ENCODE measurements at regions not wholly inside any gene's neighbourhood (a gene's known extent, or its start where the extent isn't known, plus 50 kb on each side); places are given as distances from the start of the nearest gene placed in this dataset.
A peak's percentile ranks its signal among the peaks of the same experiment; 100 is the strongest.

- DNase-seq (ENCODE audit: low spot score) = no peak
- Mint-ChIP-seq H3K27ac (peak overlapping the region; percentile 50; the same call in 1 of the 2 replicates), H3K9me3 (no peaks in the 10 kb centered on the region), H3K4me3 (no peak overlapping the region), H3K27me3 (ENCODE audit: insufficient read depth, low read depth, poor library complexity) (no peaks in the 10 kb centered on the region), H3K4me1 (peaks cover 28% of the 10 kb centered on the region), H3K36me3 (ENCODE audit: low read depth) (no peaks in the 10 kb centered on the region)
- H3K4me3 ChIP-seq = no peak overlapping the region
- H3K36me3 ChIP-seq (ENCODE audit: insufficient read depth) = no peaks in the 10 kb centered on the region
- no peaks in the 10 kb centered on the region for H3K9me2 ChIP-seq (ENCODE audit: insufficient read depth)
- no peak overlapping the region for H3K4me2 ChIP-seq
- H3K27me3 ChIP-seq (ENCODE audit: insufficient read depth) = no peaks in the 10 kb centered on the region
- H4K20me1 ChIP-seq (replicated peaks; ENCODE audit: insufficient read depth) = no peaks in the 10 kb centered on the region
- no peak overlapping the region for H3K27ac ChIP-seq (ENCODE audit: low read depth)
- peak overlapping the region; percentile 75 for H2AFZ ChIP-seq
- no peak for TF ChIP-seq CREB1 (CRISPR knock-in tag; IDR thresholded peaks at IDR 0.05; ENCODE audit: low read depth)
- TF ChIP-seq ZNF114 (CRISPR knock-in tag; IDR thresholded peaks at IDR 0.05) = no peak
- no peak for TF ChIP-seq EZH2phosphoT487 (IDR thresholded peaks at IDR 0.05; ENCODE audit: unreplicated experiment)
- no peak for TF ChIP-seq ETS1 (IDR thresholded peaks at IDR 0.05)
- TF ChIP-seq POLR2AphosphoS5 (IDR thresholded peaks at IDR 0.05; ENCODE audit: low read depth) = no peak
- no peak for TF ChIP-seq NANOG (IDR thresholded peaks at IDR 0.05; ENCODE audit: borderline replicate concordance)
- TF ChIP-seq STAT1 (IDR thresholded peaks at IDR 0.05; ENCODE audit: unreplicated experiment) = no peak
- no peak for TF ChIP-seq EZH2 (IDR thresholded peaks at IDR 0.05; ENCODE audit: low read depth, unreplicated experiment)
- TF ChIP-seq CTCF (conservative IDR thresholded peaks at IDR 0.05; ENCODE audit: low read depth in 2 of 2) = no peak
- TF ChIP-seq JUNB (IDR thresholded peaks at IDR 0.05; ENCODE audit: unreplicated experiment) = no peak
- TF ChIP-seq REST (IDR thresholded peaks at IDR 0.05; ENCODE audit: unreplicated experiment) = no peak
- no peak for TF ChIP-seq ZNF462 (CRISPR knock-in tag; IDR thresholded peaks at IDR 0.05)
- TF ChIP-seq ZNF331 (CRISPR knock-in tag; IDR thresholded peaks at IDR 0.05; ENCODE audit: low read depth) = no peak
- H3K79me2 ChIP-seq (replicated peaks; ENCODE audit: insufficient read depth) = no peaks in the 10 kb centered on the region
- no peaks in the 10 kb centered on the region for H3F3A ChIP-seq (replicated peaks; ENCODE audit: low read depth)
- H3K4me1 ChIP-seq (ENCODE audit: insufficient read depth) = peaks cover 15% of the 10 kb centered on the region
- no peak; the same call in 2 of the 3 replicates for ATAC-seq
Measured at GRCh38 chr7:12802070-12802469, 114.6 kb downstream of the ARL4A start.

All from GM23338 (cell line).